ENCODE measurements at regions not wholly inside any gene's neighbourhood (a gene's known extent, or its start where the extent isn't known, plus 50 kb on each side); places are given as distances from the start of the nearest gene placed in this dataset.
A peak's percentile ranks its signal among the peaks of the same experiment; 100 is the strongest.

DNA sequence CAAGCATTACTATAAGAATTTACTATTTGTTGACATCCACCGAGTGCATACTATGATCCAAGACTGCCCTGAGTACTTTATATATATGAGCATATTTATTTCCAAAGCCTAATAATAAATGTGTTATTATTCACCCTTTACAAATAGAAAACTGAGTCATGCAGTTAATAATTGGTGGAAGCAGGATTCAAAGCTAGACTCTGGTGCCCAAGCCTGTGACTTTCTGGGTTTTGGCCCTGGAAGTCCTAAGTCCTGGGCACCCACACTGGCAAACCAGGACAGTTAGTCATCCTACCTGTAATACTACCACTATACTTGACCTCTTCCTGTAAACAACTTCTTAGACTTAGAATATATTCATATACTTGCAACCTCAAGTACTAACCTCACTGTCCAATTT is 257.4 kb upstream of the IRX5 start:
- TF ChIP-seq, protein P1, sequence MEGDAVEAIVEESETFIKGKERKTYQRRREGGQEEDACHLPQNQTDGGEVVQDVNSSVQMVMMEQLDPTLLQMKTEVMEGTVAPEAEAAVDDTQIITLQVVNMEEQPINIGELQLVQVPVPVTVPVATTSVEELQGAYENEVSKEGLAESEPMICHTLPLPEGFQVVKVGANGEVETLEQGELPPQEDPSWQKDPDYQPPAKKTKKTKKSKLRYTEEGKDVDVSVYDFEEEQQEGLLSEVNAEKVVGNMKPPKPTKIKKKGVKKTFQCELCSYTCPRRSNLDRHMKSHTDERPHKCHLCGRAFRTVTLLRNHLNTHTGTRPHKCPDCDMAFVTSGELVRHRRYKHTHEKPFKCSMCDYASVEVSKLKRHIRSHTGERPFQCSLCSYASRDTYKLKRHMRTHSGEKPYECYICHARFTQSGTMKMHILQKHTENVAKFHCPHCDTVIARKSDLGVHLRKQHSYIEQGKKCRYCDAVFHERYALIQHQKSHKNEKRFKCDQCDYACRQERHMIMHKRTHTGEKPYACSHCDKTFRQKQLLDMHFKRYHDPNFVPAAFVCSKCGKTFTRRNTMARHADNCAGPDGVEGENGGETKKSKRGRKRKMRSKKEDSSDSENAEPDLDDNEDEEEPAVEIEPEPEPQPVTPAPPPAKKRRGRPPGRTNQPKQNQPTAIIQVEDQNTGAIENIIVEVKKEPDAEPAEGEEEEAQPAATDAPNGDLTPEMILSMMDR (IDR thresholded peaks at IDR 0.05): no peak
- no peak for TF ChIP-seq ZFX (IDR thresholded peaks at IDR 0.05; ENCODE audit: borderline replicate concordance)
- H3K27ac ChIP-seq: no peak overlapping the region

DNA sequence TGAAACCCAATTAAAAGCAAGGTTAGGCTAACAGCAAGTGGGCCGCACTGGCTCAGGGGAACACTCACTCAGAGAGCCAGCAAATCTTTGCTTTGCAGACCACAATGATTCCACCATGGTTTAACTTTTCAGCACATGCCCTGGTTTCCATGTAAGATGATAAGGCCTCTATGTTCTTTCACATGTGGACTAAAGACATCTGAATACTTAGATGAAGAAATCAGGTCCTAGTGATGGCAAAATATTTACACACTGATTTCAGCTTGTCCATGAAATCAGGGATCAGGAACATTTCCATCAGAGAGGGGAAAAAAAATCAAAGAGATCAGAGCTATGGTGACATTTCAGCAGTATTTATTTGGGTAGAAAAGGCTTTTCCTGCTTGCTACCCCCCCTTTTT is 258.2 kb upstream of the IRX5 start:
- TF ChIP-seq ZFX (IDR thresholded peaks at IDR 0.05; ENCODE audit: borderline replicate concordance): no peak
- TF ChIP-seq, protein P1 (IDR thresholded peaks at IDR 0.05): no peak

DNA sequence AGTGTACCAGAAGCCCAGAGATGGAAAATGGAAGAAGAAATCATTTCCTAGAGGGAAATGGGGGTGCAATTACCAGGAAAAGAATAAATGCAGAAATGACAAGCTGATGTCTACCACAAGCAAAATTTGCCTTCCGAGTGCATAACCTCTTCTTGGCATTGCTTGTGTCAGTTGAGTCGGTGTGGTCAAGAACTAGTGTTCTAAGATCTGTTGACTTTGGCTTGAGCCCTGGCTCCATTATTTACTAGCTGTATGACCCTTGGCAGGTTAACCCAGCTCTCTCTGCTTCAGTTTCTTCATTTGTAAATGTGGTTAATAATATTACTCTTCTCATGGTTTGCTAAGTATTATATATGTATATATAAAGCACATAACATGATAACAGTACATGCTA is 273.0 kb upstream of the IRX5 start:
- TF ChIP-seq, protein P1 (IDR thresholded peaks at IDR 0.05): no peak
- no peak for TF ChIP-seq ZFX (IDR thresholded peaks at IDR 0.05; ENCODE audit: borderline replicate concordance)
- H3K27ac ChIP-seq: peak overlapping the region; percentile 15; the same call in 1 of the 2 replicates

More for the DNA sequence above, 258.2 kb upstream of the IRX5 start:
- no peak overlapping the region for H3K27ac ChIP-seq

DNA sequence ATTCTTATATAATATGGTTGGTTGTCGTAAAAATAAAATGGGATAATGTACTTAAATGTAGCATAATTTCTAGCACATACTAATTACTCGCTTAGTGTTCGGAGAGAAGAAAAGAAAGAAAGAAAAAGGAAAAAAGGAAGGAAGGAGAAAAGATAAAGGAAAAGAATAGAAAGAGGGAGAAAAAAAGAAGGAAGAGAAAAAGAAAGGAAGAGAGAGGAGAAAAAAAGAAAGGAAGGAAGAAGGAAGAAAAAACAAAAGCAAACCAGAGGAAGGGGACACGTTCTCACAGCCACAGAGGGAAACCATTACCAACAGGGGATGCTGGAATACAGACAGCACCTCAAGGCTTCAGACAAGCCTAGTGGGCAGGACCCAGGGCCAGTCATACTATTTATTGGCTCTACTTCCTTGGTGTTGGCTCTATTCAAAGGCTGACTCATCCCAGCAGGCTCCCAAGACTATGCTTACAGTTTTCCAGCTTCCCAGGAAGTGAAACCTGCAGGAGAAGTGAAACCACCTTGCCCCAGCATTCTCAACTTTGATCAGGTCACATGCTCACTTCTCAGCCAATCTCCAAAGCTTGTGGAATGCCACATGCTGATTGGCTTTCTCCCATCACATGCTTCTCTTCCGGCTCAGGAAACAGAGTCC is 273.5 kb upstream of the IRX5 start:
- peak overlapping the region; percentile 15; the same call in 1 of the 2 replicates for H3K27ac ChIP-seq
- no peak for TF ChIP-seq ZFX (IDR thresholded peaks at IDR 0.05; ENCODE audit: borderline replicate concordance)
- TF ChIP-seq, protein P1 (IDR thresholded peaks at IDR 0.05): no peak

DNA sequence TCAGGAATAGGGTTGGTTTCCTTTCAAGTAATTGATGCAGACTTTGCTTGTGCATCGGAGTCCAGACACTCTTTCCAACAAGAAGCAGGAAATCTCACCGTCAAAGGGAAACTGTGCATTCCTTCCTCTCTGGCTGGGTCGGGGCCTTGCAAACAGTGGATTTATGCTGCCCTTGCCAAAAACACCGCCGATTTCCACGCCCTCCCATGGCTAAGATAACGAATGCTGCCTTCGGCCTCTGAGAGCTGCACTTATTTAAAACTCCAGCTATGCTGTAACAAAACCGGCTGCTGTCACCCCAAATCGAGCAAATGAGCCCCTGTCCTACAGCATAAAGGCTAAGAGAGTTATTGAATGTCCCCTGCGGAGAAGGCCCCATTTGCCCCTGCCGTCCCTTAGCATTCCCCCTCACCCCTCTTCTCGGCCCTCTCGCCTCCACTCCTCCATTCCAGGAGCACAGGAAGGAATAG is 275.5 kb upstream of the IRX5 start:
- no peak overlapping the region for H3K27ac ChIP-seq
- TF ChIP-seq, protein P1 (IDR thresholded peaks at IDR 0.05): no peak
- TF ChIP-seq ZFX (IDR thresholded peaks at IDR 0.05; ENCODE audit: borderline replicate concordance): no peak

DNA sequence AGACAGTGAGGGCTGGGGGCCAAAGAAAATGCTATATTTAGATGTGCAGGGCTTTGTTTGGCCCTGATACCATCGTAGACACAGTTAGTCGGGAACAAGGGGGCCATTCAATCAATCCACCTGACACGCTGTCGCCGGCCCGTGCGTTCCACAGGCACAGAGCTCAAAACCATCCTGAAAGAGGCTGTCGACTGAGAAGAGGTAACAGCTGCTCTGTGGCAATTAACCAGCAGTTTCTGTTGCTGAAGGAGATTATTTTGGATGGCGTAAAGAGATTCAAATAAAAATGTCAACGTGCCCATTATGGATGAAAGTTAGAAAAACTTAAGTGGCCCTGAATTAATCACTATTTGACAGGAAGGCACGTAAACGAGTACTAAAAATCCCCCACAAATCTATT is 276.2 kb upstream of the IRX5 start:
- H3K27ac ChIP-seq: no peak overlapping the region
- TF ChIP-seq, protein P1 (IDR thresholded peaks at IDR 0.05): no peak
- TF ChIP-seq ZFX (IDR thresholded peaks at IDR 0.05; ENCODE audit: borderline replicate concordance): no peak

DNA sequence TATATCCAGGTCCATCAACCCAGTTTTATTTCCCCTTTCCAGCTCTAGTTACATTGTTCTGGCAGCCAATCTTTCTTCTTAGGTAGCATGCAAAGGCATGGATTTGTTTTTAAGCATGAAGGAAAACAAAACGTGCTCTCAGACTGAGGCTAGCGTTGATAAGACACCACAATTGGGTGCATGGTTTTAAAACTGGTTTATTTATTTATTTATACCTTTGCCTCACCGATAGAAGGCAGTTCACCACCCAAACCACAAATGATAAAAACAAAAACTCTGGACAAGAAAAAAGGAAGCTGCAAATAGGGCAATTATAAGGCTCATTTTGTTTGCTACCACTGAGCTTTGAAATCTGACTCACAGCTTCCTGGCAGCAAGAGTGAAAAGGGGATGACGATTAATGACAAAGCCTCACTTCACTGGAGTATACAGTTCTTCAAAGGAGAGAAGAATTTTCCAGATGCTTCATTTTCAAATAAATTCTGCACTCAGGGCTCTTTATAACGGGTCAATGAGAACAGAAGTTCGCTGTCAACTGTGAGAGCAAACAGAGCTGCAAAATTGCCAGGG is 278.4 kb upstream of the IRX5 start:
- TF ChIP-seq ZFX (IDR thresholded peaks at IDR 0.05; ENCODE audit: borderline replicate concordance): no peak
- TF ChIP-seq, protein P1 (IDR thresholded peaks at IDR 0.05): no peak
- H3K27ac ChIP-seq: no peak overlapping the region
